Testis (tissue), 2 donors: ENCODE measurements at regions not wholly inside any gene's neighbourhood (a gene's known extent, or its start where the extent isn't known, plus 50 kb on each side); places are given as distances from the start of the nearest gene placed in this dataset.

ENCODE experiments used
- DNase-seq: peaks from one replicate; pipeline ENCODE4 v3.0.0-alpha.2; 2019
- H3K27ac ChIP-seq, 2 donors: fragments of 200-600 bp; sonication (generic); one replicate each; pipeline ENCODE4 v1.5.1; 2019
- H3K27me3 ChIP-seq: fragments of 200-600 bp; sonication (generic); one replicate; pipeline ENCODE4 v1.5.1; 2019
- H3K36me3 ChIP-seq: fragments of 200-600 bp; sonication (generic); one replicate; pipeline ENCODE4 v1.5.1; 2017; ENCODE audit warnings: low read depth; ENCODE audit errors: missing control alignments
- H3K4me1 ChIP-seq: fragments of 200-600 bp; sonication (generic); one replicate; pipeline ENCODE4 v1.5.1; 2019
- H3K4me3 ChIP-seq, 2 donors: fragments of 200-600 bp; sonication (generic); one replicate each; pipeline ENCODE4 v1.5.1; 2017 to 2019
- H3K9me3 ChIP-seq: fragments of 200-600 bp; sonication (generic); one replicate; pipeline ENCODE4 v1.5.1; 2017
- CTCF ChIP-seq, 3 experiments: fragments of 450-650 bp in 2 of 3; fragments of 200-600 bp in 1 of 3; sonication (generic) in 1 of 3; IDR thresholded peaks; one replicate each; pipeline ENCODE4 v1.5.1; 2016 to 2019; ENCODE audit warnings: antibody characterized with exemption in 3 of 3, mild to moderate bottlenecking in 2 of 3, moderate library complexity in 1 of 3
- POLR2A ChIP-seq: fragments of 450-650 bp; IDR thresholded peaks from one replicate; pipeline ENCODE4 v1.6.1; 2017; ENCODE audit warnings: antibody characterized with exemption, mild to moderate bottlenecking, moderate library complexity
- WGBS, 2 donors: methylation state at CpG; one replicate each; pipeline ENCODE4 v1.1.5; 2018; 5-methylcytosine and 5-hydroxymethylcytosine counted together
- intact Hi-C: fragments of 100-400 bp; cut with DNase I; formaldehyde crosslinking; loops from one replicate; pipeline ENCODE4 v1.15.1; 2023; ENCODE audit warnings: low total_unique reads

GRCh38 chr1:29383746-29384371, 147.5 kb downstream of the PTPRU start:
- 32 to 39% methylated on average over 7 of the region's 7 CpGs for WGBS, 2 donors
- Histone ChIP-seq H3K27me3 (no peaks in the 10 kb centered on the region), H3K36me3 (no peaks in the 10 kb centered on the region), H3K27ac (no peak overlapping the region), H3K4me1 (no peaks in the 10 kb centered on the region), H3K9me3 (no peaks in the 10 kb centered on the region), H3K4me3 (no peak overlapping the region)
- intact Hi-C loops: no loop called here
- DNase-seq: no peak
- TF ChIP-seq CTCF (IDR thresholded peaks at IDR 0.05): no peak

GRCh38 chr1:29382851-29383745, 146.8 kb downstream of the PTPRU start:
- no peaks in the 10 kb centered on the region for H3K27me3 ChIP-seq

GRCh38 chr1:29381426-29381825, 145.1 kb downstream of the PTPRU start:
- Histone ChIP-seq H3K27ac (no peak overlapping the region), H3K4me1 (no peaks in the 10 kb centered on the region), H3K4me3 (no peak overlapping the region), H3K27me3 (no peaks in the 10 kb centered on the region), H3K9me3 (no peaks in the 10 kb centered on the region), H3K36me3 (no peaks in the 10 kb centered on the region)
- intact Hi-C loops: no loop called here
- DNase-seq: no peak
- TF ChIP-seq CTCF (IDR thresholded peaks at IDR 0.05) (no peak), POLR2A (no peak)
- 76 to 90% methylated on average over 7 of the region's 7 CpGs for WGBS, 2 donors

More at GRCh38 chr1:29382851-29383745, 146.8 kb downstream of the PTPRU start:
- no peaks in the 10 kb centered on the region for H3K9me3 ChIP-seq
- intact Hi-C loops: no loop called here
- no peak overlapping the region for H3K27ac ChIP-seq
- no peak for DNase-seq
- no peak overlapping the region for H3K4me3 ChIP-seq
- 41 to 56% methylated on average over 18 to 21 of the region's 21 CpGs for WGBS, 2 donors
- TF ChIP-seq CTCF (IDR thresholded peaks at IDR 0.05) (no peak), POLR2A (no peak)
- no peaks in the 10 kb centered on the region for H3K36me3 ChIP-seq
- no peaks in the 10 kb centered on the region for H3K4me1 ChIP-seq

GRCh38 chr1:29380532-29380931, 144.2 kb downstream of the PTPRU start:
- H3K27ac ChIP-seq: no peak overlapping the region
- no peaks in the 10 kb centered on the region for H3K4me1 ChIP-seq
- 0 to 46% methylated on average over 1 of the region's 1 CpG for WGBS, 2 donors
- no peaks in the 10 kb centered on the region for H3K27me3 ChIP-seq
- DNase-seq: no peak
- intact Hi-C loops: no loop called here
- no peaks in the 10 kb centered on the region for H3K9me3 ChIP-seq
- TF ChIP-seq POLR2A (no peak), CTCF (IDR thresholded peaks at IDR 0.05) (no peak)
- no peaks in the 10 kb centered on the region for H3K36me3 ChIP-seq
- H3K4me3 ChIP-seq: no peak overlapping the region
